Right lobe of liver (tissue), 4 donors: ENCODE measurements at regions not wholly inside any gene's neighbourhood (a gene's known extent, or its start where the extent isn't known, plus 50 kb on each side); places are given as distances from the start of the nearest gene placed in this dataset.

Source experiments
- CTCF ChIP-seq, 4 donors: fragments of 200-600 bp in 3 of 4; fragments of 450-650 bp in 1 of 4; IDR thresholded peaks; one replicate each; pipeline versions ENCODE4 v1.5.1 to v1.8.0; 2016 to 2022; ENCODE audit warnings: antibody characterized with exemption in 4 of 4, mild to moderate bottlenecking in 2 of 4
- POLR2A ChIP-seq: fragments of 450-650 bp; IDR thresholded peaks from one replicate; pipeline ENCODE4 v1.6.1; 2017; ENCODE audit warnings: antibody characterized with exemption, mild to moderate bottlenecking
- donor health status: DM: no; HTN: no; CAD: no.
- donor health status: DM: no; HTN: no; CAD: no.
- donor health status: DM: no; HTN: yes; CAD: no.

GRCh38 chr5:8861764-8862163 is 684.1 kb downstream of the SEMA5A start:
- TF ChIP-seq CTCF (IDR thresholded peaks at IDR 0.05): no peak
- TF ChIP-seq POLR2A: no peak
